MCF 10A (cell line): ENCODE measurements at regions not wholly inside any gene's neighbourhood (a gene's known extent, or its start where the extent isn't known, plus 50 kb on each side); places are given as distances from the start of the nearest gene placed in this dataset.

Experiments used
- BruUV-seq: library from RNA; stranded (reverse); fragments of 400-500 nt; replicated peaks from 2 replicates; lab custom pipeline; 2021; lab: Mats Ljungman, UMichigan
- CTCF ChIA-PET: fragments of 300-600 bp; sonication (Branson Sonifier 250); formaldehyde crosslinking; extraction: SDS; loops from one replicate; lab custom pipeline; 2021; ENCODE audit warnings: antibody characterized with exemption, inconsistent platforms; lab: Yijun Ruan, JAX
- POLR2A ChIA-PET: fragments of 300-600, 350-650 bp; sonication (Branson Sonifier 250); formaldehyde crosslinking; extraction: SDS; loops from one replicate; lab custom pipeline; 2020; ENCODE audit warnings: antibody characterized with exemption, inconsistent platforms; lab: Yijun Ruan, JAX
- DNase-seq: peaks from one replicate; pipeline ENCODE4 v3.0.0-alpha.2; 2018; ENCODE audit not compliant: unreplicated experiment
- H3K27ac Mint-ChIP-seq: one replicate; pipeline ENCODE4 v1.8.0; 2022; ENCODE audit warnings: mild to moderate bottlenecking, low read depth, mixed read lengths; ENCODE audit not compliant: unreplicated experiment
- H3K27me3 Mint-ChIP-seq: one replicate; pipeline ENCODE4 v1.8.0; 2022; ENCODE audit warnings: mixed read lengths; ENCODE audit not compliant: insufficient read depth, unreplicated experiment
- H3K36me3 Mint-ChIP-seq: one replicate; pipeline ENCODE4 v1.8.0; 2022; ENCODE audit warnings: mild to moderate bottlenecking, moderate library complexity, mixed read lengths; ENCODE audit not compliant: insufficient read depth, unreplicated experiment
- H3K4me1 Mint-ChIP-seq: one replicate; pipeline ENCODE4 v1.8.0; 2022; ENCODE audit warnings: mixed read lengths; ENCODE audit not compliant: insufficient read depth, unreplicated experiment
- H3K4me3 Mint-ChIP-seq: one replicate; pipeline ENCODE4 v1.8.0; 2022; ENCODE audit warnings: mild to moderate bottlenecking, moderate library complexity, mixed read lengths; ENCODE audit not compliant: unreplicated experiment
- H3K9me3 Mint-ChIP-seq: one replicate; pipeline ENCODE4 v1.8.0; 2022; ENCODE audit warnings: mixed read lengths; ENCODE audit not compliant: unreplicated experiment
- CTCF ChIP-seq: fragments of 200-600 bp; IDR thresholded peaks from one replicate; pipeline ENCODE4 v1.8.0; 2022; ENCODE audit warnings: antibody characterized with exemption, mild to moderate bottlenecking; ENCODE audit not compliant: unreplicated experiment
- intact Hi-C: fragments of 100-400 bp; cut with micrococcal nuclease; formaldehyde crosslinking; loops from 2 replicates; pipeline ENCODE4 v1.14.1; 2022

GRCh38 chr16:64486561-64486960, 635.3 kb downstream of the CDH11 start:
- BruUV-seq = no TSS peak
- DNase-seq = no peak
- H3K36me3 Mint-ChIP-seq = no peaks in the 10 kb centered on the region
- POLR2A ChIA-PET = interaction anchor here (0.6 kb wide), 1 partner anchor 956 kb away, joined by 4 read pairs; no protein-coding TSS in a partner anchor
- CTCF ChIA-PET = interaction anchor here (0.7 kb wide), 1 partner anchor 987 kb away, joined by 3 read pairs; no protein-coding TSS in a partner anchor
- intact Hi-C loops = no loop called here
- no peak overlapping the region for H3K4me3 Mint-ChIP-seq
- no peaks in the 10 kb centered on the region for H3K27me3 Mint-ChIP-seq
- no peak overlapping the region for H3K27ac Mint-ChIP-seq
- TF ChIP-seq CTCF = no peak
- no peaks in the 10 kb centered on the region for H3K9me3 Mint-ChIP-seq
- no peaks in the 10 kb centered on the region for H3K4me1 Mint-ChIP-seq

DNA sequence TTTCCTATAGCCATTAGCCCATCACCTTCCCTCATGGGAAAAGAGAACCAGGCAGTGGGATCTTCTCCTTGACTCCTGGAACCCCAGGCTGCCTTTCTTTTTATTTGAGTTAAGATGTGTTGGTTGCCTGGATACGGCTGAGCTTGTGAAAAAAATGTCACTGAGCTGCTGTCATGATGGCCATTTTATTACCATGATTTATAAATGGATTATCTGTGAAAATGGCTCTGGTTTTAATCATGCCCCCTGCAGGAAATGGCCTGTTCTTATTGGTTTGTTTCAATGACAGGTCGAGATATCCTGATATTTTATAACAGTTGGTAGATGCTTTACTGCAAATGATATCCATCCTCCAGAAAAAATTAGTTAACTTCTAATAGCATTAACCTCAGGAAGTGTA, 640.4 kb downstream of the CDH11 start:
- Mint-ChIP-seq H3K4me1 (peaks cover 6% of the 10 kb centered on the region), H3K36me3 (no peaks in the 10 kb centered on the region), H3K4me3 (no peak overlapping the region), H3K27me3 (no peaks in the 10 kb centered on the region), H3K27ac (no peak overlapping the region), H3K9me3 (no peaks in the 10 kb centered on the region)
- DNase-seq = no peak
- no peak for TF ChIP-seq CTCF
- ChIA-PET POLR2A (interaction anchor here (0.7 kb wide), 1 partner anchor 64 kb away, joined by 3 read pairs; no protein-coding TSS in a partner anchor), CTCF (no interaction called here)
- intact Hi-C loops = no loop called here
- no TSS peak for BruUV-seq

- TF ChIP-seq CTCF = no peak
- DNase-seq = peak; percentile 71
- Mint-ChIP-seq H3K9me3 (no peaks in the 10 kb centered on the region), H3K27me3 (no peaks in the 10 kb centered on the region), H3K4me1 (peaks cover 6% of the 10 kb centered on the region), H3K27ac (no peak overlapping the region), H3K36me3 (no peaks in the 10 kb centered on the region), H3K4me3 (no peak overlapping the region)
- POLR2A ChIA-PET = interaction anchor here (0.8 kb wide), 1 partner anchor 10 kb away, joined by 3 read pairs; no protein-coding TSS in a partner anchor
- no TSS peak for BruUV-seq
- intact Hi-C loops = loop anchor here (10.0 kb wide), 1 partner anchor 636 kb away; no protein-coding TSS in a partner anchor
- CTCF ChIA-PET = interaction anchor here (0.6 to 1.1 kb wide), 3 partner anchors 19 to 401 kb away, joined by 3 to 7 read pairs (median 3); no protein-coding TSS in a partner anchor
Observed at GRCh38 chr16:64478252-64478906, 643.5 kb downstream of the CDH11 start.

DNA sequence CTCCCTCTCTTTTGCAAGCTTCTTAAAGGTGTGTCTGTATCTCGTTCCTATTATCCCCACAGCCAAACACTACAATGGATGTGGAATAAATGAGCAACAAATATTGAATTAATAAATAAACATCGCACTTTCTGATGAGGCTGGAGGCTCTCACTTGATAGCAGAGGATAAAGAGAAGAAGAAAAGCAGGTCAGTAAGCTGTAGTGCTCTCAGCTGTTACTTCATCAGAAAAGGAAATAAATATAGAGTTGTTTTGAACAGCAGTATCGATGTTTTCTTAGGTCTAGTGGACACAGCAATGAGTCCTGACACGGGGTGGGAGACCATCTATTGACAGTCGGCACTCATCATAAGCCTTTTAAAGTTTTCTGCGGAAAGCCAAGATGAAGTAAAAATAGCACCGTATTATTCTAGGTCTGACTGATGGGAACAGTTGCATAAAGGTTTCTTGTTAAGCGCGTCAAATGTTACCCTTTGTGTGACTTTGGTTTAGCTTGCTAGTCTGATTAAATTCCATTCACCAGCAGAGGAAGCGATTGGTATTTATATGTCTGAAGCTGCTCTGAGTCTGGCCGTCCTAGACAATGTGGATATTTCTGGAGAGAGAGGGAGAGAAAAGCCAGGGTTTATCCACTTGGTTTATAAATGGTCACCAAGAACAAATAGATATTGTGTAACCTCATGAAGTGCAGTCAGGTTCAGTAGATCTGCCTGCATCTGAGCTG, 646.1 kb downstream of the CDH11 start:
- no peak for DNase-seq
- no peak overlapping the region for H3K4me3 Mint-ChIP-seq
- peaks cover 10% of the 10 kb centered on the region for H3K4me1 Mint-ChIP-seq
- H3K9me3 Mint-ChIP-seq = no peaks in the 10 kb centered on the region
- H3K36me3 Mint-ChIP-seq = no peaks in the 10 kb centered on the region
- ChIA-PET POLR2A (no interaction called here), CTCF (interaction anchor here (0.5 to 1.1 kb wide), 3 partner anchors 45 to 453 kb away, joined by 3 read pairs; no protein-coding TSS in a partner anchor)
- intact Hi-C loops = loop anchor here (10.0 kb wide), 1 partner anchor 639 kb away; no protein-coding TSS in a partner anchor
- no peaks in the 10 kb centered on the region for H3K27me3 Mint-ChIP-seq
- BruUV-seq = no TSS peak
- TF ChIP-seq CTCF = no peak
- H3K27ac Mint-ChIP-seq = no peak overlapping the region
